ENCODE measurements at regions not wholly inside any gene's neighbourhood (a gene's known extent, or its start where the extent isn't known, plus 50 kb on each side); places are given as distances from the start of the nearest gene placed in this dataset.

DNA sequence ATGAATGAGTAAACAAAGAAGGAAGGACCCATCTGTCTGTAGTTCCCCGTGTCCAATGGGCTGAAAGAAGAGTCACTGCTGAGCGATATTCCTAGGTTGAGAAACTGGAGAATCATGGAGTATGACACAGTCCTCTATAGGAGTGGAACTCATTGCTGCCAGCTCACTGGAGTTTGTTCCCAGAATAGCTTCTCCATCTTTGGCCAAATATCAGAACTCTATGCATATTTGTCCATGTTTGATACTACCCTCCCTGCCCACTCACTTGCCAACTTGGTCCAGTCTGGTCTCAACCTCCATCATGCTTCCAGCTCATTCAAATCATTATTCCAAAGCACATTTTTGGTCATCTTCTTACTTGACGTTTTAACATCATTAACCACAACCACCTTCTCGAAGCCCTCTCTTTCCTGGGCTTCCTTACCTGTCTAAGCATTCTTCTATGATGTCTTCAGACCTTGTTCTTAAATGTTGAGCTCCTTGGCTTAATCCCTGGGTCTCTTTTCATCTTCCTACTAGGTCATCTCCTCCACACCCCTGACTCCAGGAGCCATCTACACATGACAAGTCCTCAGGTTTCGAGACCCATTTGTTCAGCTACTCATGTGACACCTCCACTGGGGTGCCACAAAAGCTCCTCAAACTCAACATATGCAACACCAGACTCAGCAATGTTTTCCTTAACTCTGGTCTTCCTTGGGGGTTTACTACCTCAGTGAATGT is 221.6 kb downstream of the MYCN start:
- DNase-seq = no peak

GRCh38 chr2:16161085-16161565 is 220.8 kb downstream of the MYCN start:
- no peak for DNase-seq

GRCh38 chr2:16160281-16161084 is 220.1 kb downstream of the MYCN start:
- DNase-seq = no peak

DNA sequence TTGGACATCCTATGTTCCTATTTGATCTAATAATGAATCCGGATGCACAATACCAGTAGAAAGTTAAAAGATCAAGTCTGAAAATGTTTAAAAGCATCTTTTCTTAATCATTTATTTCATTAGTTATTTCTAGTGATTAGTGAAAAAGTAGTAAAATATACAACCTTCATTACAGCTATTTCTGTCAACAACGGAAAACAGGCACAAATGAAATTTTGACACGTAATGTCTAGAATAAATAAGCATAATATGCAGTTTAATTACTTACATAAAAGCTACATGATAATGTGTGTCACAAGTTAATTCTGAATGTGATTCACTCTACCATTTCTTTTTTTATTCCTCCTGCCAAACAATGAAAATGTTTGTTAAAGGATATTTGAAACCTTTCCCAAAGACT is 216.1 kb downstream of the MYCN start:
- DNase-seq = no peak

GRCh38 chr2:16155766-16156165 is 215.4 kb downstream of the MYCN start:
- DNase-seq = no peak

DNA sequence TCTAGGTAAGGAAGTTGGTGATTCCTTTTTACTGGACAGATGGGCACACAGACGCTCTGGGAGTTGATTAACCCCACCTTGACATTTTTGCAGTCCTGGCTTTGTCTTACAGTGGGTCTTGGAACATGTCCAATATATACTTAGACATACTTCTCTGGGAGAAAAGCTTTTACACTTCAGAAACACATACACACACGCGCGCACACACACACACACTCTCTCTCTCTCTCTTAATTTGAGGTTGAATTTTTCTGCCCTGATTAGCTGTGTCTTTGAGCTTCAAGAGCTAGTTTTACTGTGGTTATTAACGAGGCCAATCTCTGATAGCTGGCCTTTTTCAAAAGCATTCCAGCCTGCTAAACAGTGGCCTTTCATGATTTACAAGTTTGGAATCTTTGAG is 215.0 kb downstream of the MYCN start:
- no peak for DNase-seq

DNA sequence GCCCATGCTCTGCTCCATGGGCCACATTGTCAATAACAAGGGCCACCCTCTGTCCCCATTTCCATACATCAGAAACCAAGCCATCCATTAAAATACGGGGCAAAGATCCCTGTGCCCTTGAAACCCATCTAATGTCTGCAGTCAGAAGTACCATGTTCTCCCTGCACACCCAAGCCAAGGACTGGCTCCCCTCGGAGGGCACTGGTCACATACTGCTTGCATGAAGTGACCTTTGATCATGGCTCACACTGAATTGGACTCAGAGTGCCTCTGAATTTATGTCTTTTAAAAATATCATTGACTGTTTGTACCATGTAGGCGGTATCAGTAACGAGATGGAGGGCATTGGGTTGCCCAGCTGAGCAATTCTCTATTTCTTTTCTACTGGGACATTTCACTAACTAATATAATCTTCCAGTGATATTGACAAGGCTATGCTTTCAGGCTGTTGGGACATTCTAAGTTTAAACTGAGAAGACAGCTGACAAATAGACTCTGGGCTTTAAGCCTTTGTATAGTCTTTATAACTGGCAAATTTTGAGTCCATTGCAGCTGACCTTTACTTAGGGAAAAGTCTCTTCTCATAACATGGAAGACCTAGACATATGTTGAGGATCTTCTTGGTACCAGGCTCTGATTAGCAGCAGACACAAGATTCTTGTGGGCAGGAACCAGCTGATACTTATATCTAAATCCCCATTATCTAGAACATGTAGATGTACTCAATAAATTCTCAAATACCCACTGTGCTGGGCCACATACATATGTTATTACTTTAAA is 214.3 kb downstream of the MYCN start:
- DNase-seq = no peak

GRCh38 chr2:16154061-16154460 is 213.7 kb downstream of the MYCN start:
- no peak for DNase-seq

- DNase-seq = no peak
Observed at GRCh38 chr2:16153754-16154035, 213.3 kb downstream of the MYCN start.

DNA sequence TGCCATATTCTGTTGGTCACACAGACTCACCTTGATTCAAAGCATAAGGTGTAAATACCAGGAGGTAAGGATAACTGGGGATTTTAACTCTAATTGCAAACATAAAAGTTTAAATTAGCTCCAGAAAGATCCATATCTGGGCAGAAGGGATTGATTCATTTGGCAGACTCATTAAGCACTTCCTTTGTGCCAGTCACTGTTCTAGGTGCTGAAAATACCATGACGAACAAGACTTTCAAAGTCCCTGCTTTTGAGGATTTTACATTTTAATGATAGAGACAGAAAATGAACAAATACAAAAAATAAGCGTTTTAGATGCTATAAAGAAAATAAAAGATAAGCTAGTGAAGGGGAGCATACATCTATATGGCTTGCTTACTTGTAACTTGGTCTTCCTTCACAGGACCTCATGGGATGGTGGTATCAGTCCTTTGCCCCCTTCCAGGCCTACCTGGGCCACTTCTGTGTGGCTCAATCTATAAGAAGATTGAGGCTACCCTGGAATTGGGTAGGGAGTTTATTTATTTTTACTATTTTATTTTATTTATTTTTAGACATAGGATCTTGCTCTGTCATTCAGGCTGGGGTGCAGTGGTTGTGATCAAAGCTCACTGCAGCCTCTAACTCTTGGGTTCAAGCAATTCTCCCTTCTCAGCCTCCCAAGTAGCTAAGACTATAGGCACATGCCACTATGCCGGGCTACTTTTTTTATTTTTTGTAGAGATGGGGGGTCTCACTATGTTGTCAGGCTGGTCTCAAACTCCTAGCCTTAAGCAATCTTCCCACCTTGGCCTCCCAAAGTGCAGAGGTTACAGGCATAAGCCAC is 212.8 kb downstream of the MYCN start:
- DNase-seq = no peak

GRCh38 chr2:16152071-16152927 is 211.9 kb downstream of the MYCN start:
- DNase-seq = no peak

- no peak for DNase-seq
Observed at GRCh38 chr2:16151651-16152050, 211.3 kb downstream of the MYCN start.

DNA sequence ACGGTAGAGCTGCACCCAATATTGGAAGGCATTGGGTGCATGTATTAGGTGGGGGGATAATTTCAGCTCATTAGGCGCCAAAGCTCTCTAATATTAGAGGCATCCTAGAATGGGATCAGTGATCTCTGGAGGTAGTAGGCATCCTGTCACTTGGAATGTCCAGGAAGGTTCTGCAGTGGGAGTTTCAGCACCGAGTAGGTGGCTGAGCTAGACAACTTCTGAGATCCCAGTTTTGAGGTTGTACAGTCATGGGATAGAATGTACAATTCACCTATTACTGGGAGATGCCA is 210.9 kb downstream of the MYCN start:
- no peak for DNase-seq

DNA sequence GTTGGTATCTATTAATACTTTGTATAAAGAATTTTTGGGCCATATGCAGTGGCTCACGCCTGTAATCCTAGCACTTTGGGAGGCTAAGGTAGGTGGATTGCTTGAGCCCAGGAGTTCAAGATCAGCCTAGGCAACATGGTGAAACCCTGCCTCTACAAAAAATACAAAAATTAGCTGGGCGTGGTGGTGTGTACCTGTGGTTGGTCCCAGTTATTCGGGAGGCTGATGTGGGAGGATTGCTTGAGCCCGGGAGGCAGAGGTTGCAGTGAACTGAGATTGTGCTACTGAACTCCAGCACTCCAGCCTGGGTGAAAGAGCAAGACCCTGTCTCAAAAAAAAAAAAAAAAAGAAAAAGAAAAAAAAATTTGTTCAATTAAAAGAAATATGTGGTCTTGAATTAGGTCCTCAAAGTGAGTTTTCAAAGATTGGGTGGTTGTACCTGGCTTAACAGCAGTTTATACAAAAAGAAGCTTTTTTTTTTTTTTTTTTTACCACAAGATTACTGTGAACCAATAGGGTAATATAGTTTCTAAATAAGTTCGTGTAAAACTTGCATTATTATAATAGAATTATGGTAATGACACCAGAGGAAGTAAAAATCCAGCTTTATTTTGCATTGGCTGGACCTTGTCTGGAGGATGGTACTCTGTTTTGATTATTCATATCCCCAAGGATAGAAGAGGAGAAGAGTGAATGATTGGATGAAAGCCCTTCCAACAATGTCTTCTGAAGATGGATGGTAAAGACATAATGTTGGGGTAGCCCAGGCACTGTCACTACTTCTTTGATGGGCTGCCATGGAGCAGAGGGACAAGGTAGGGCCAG is 210.3 kb downstream of the MYCN start:
- no peak for DNase-seq

DNA sequence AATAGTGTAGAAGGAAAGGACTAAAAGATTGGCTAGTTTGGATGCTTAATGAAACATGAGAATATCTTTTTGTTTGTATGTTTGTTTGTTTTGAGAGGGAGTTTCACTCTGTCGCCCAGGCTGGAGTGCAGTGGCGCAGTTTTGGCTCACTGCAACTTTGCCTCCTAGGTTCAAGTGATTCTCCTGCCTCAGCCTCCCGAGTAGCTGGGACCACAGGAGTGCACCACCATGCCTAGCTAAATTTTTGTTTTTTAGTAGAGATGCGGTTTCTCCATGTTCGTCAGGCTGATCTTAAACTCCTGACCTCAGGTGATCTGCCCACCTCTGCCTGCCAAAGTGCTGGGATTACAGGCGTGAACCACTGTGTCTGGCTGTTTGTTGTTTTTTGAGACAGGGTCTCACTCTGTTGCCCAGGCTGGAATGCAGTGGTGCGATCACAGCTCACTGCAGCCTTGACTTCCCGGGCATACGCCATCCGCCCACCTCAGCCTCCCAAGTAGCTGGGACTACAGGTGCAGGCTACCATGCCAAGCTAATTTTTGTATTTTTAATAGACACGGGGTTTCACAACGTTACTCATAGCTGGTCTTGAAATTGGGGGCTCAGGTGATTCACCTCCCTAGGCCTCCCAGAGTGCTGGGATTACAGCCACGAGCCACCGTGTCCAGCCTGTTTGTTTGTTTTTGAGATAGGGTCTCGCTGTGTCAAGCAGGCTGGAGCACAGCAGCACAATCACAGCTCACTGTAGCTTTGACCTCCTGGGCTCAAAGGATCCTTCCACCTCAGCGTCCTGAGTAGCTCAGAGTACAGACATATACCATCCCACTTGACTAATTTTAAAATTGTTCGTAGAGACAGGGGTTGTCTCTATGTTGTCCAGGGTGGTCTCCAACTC is 209.2 kb downstream of the MYCN start:
- no peak for DNase-seq

DNA sequence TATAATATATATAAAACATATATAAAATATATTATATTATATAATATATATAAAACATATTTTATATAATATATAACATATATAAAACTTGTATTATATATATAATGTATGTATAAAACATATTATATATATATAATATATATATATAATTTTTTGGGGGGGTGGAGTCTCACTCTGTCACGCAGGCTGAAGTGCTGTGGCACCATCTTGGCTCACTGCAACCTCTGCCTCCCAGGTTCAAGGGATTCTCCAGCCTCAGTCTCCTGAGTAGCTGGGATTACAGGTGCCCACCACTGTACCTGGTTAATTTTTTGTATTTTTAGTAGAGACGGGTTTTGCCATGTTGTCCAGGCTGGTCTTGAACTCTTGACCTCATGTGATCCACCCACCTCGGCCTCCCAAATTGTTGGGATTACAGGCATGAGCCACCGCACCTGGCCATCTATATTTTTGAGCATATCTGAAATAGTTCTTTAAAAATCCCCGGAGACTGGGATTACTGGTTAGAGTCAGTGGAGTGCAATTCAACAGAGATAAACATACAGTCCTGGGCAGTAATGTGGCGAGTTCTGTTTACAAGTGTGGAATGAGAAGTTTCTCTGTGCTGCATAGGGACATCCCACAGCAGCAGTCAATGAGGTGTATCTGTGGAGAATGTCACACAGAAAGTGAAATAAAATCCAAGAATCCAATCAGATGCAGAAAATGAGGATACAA is 208.4 kb downstream of the MYCN start:
- no peak for DNase-seq

- no peak for DNase-seq
Observed at GRCh38 chr2:16142383-16143361, 202.3 kb downstream of the MYCN start.

- DNase-seq = no peak
Observed at GRCh38 chr2:16141641-16141921, 201.2 kb downstream of the MYCN start.

All from activated T-cell treated with anti-CD3 and anti-CD28 coated beads, Interleukin-2, amount 50 U/mL, for 1 hour (primary cell).